ENCODE measurements at regions not wholly inside any gene's neighbourhood (a gene's known extent, or its start where the extent isn't known, plus 50 kb on each side); places are given as distances from the start of the nearest gene placed in this dataset.

GRCh38 chr18:11316546-11316945, 167.2 kb upstream of the PIEZO2 start:
- H3K27ac ChIP-seq (ENCODE audit: extremely low read length, insufficient read depth, low read length) = no peak overlapping the region
- ChIA-PET POLR2A (no interaction called here), CTCF (ENCODE audit: low intra/inter-chr PET ratio, low total read pairs) (no interaction called here)
- ATAC-seq = no peak
- TF ChIP-seq ONECUT2 (CRISPR knock-in tag; IDR thresholded peaks at IDR 0.05) (no peak), CBX1 (IDR thresholded peaks at IDR 0.05; ENCODE audit: low read depth) (no peak), ATF5 (CRISPR knock-in tag; IDR thresholded peaks at IDR 0.05; ENCODE audit: low read depth) (no peak), KDM5A (IDR thresholded peaks at IDR 0.05; ENCODE audit: borderline replicate concordance, low read length) (no peak), NFKBIZ (CRISPR knock-in tag; IDR thresholded peaks at IDR 0.05) (no peak), HBP1 (CRISPR knock-in tag; IDR thresholded peaks at IDR 0.05; ENCODE audit: low read depth) (no peak), KMT2A (CRISPR knock-in tag; IDR thresholded peaks at IDR 0.05) (no peak), PAX8 (CRISPR knock-in tag; IDR thresholded peaks at IDR 0.05; ENCODE audit: borderline replicate concordance) (no peak), ZNF605 (CRISPR knock-in tag; IDR thresholded peaks at IDR 0.05) (no peak), JUNB (CRISPR knock-in tag; IDR thresholded peaks at IDR 0.05; ENCODE audit: borderline replicate concordance) (no peak)
- H3K4me1 ChIP-seq (ENCODE audit: insufficient read depth, low read length) = no peaks in the 10 kb centered on the region
- no peak overlapping the region for H3K9ac ChIP-seq (ENCODE audit: insufficient read depth, low read depth, low read length)
- H3K36me3 ChIP-seq (replicated peaks in 1 of 2; ENCODE audit: control insufficient read depth in 1 of 2, insufficient read depth in 2 of 2, low read length in 2 of 2) = no peaks in the 10 kb centered on the region
- no peaks in the 10 kb centered on the region for H3K9me3 ChIP-seq (ENCODE audit: low read length)
- in situ Hi-C loops (cut with HindIII; ENCODE audit: extremely low pct_ligation_motif_present, low pct_unique_long_range_greater_than_20kb) (no loop called here), intact Hi-C loops (cut with micrococcal nuclease; ENCODE audit: unreplicated experiment) (no loop called here)
- FAIRE-seq = no peak
- no peak for DNase-seq (ENCODE audit: low spot score)
- H3K79me2 ChIP-seq (ENCODE audit: insufficient read depth, low read length) = no peaks in the 10 kb centered on the region
- no peaks in the 10 kb centered on the region; a peak in 1 of 5 replicates for H3K27me3 ChIP-seq (ENCODE audit: control insufficient read depth in 1 of 2, insufficient read depth in 2 of 2, low read length in 2 of 2)
- no peak overlapping the region for H3K4me2 ChIP-seq (ENCODE audit: low read depth, low read length)
- no TSS peak for BruUV-seq (replicated peaks)
- no peak overlapping the region for H3K4me3 ChIP-seq (replicated peaks in 1 of 3; ENCODE audit: insufficient read depth in 1 of 3, low read depth in 2 of 3, low read length in 3 of 3)
- H4K20me1 ChIP-seq (ENCODE audit: insufficient read depth, low read length) = no peaks in the 10 kb centered on the region
- H2AFZ ChIP-seq (ENCODE audit: low read length) = no peak overlapping the region
